ENCODE measurements at regions not wholly inside any gene's neighbourhood (a gene's known extent, or its start where the extent isn't known, plus 50 kb on each side); places are given as distances from the start of the nearest gene placed in this dataset.

GRCh38 chr20:12946789-12947188, 62.0 kb upstream of the SPTLC3 start:
- TF ChIP-seq ZC3H10 (CRISPR knock-in tag; IDR thresholded peaks at IDR 0.05): no peak
- TF ChIP-seq OSR1 (CRISPR knock-in tag; IDR thresholded peaks at IDR 0.05): no peak
- TF ChIP-seq ISL1 (CRISPR knock-in tag; IDR thresholded peaks at IDR 0.05): no peak
